H1 (cell line): ENCODE measurements at regions not wholly inside any gene's neighbourhood (a gene's known extent, or its start where the extent isn't known, plus 50 kb on each side); places are given as distances from the start of the nearest gene placed in this dataset.

Source experiments
- CTCF ChIA-PET: fragments of 300-600 bp; sonication (Branson Sonifier 250); formaldehyde crosslinking; loops from one replicate; lab custom pipeline; 2021; ENCODE audit not compliant: partially characterized antibody; lab: Charles Lee
- POLR2A ChIA-PET: fragments of 300-600 bp; sonication (Branson Sonifier 250); formaldehyde crosslinking; loops from one replicate; lab custom pipeline; 2021; ENCODE audit warnings: inconsistent platforms; ENCODE audit not compliant: partially characterized antibody; lab: Charles Lee
- DNase-seq, 2 experiments: peaks; one replicate each; pipeline versions ENCODE4 v3.0.0 to v3.0.0-alpha.2; 2010 to 2022; ENCODE audit warnings: low spot score in 2 of 2, low read depth in 1 of 2, mixed read lengths in 1 of 2
- FAIRE-seq: peaks from 2 replicates; lab custom pipeline; 2011; peaks lifted over from hg19 to GRCh38; lab: Jason Lieb, UNC
- H2AFZ ChIP-seq: 2 replicates; pipeline ENCODE4 v1.8.1; 2012; ENCODE audit warnings: low read length, inconsistent platforms
- H2AK5ac ChIP-seq: 2 replicates; pipeline ENCODE4 v1.6.1; 2013; ENCODE audit warnings: low read depth, low read length
- H2BK120ac ChIP-seq: replicated peaks from 2 replicates; pipeline ENCODE3; 2013; ENCODE audit warnings: low read depth, low read length, inconsistent platforms
- H2BK12ac ChIP-seq: 2 replicates; pipeline ENCODE4 v1.6.1; 2013; ENCODE audit warnings: low read depth, low read length
- H2BK15ac ChIP-seq: 2 replicates; pipeline ENCODE4 v1.6.1; 2013; ENCODE audit warnings: low read length
- H2BK20ac ChIP-seq: 2 replicates; pipeline ENCODE4 v1.6.1; 2013; ENCODE audit warnings: low read length
- H2BK5ac ChIP-seq: 2 replicates; pipeline ENCODE4 v1.6.1; 2013; ENCODE audit warnings: low read depth, low read length
- H3K14ac ChIP-seq: 2 replicates; pipeline ENCODE4 v1.6.1; 2013; ENCODE audit warnings: inconsistent platforms; ENCODE audit not compliant: insufficient read length
- H3K18ac ChIP-seq: 2 replicates; pipeline ENCODE4 v1.6.1; 2013; ENCODE audit warnings: low read length; ENCODE audit errors: extremely low read depth
- H3K23ac ChIP-seq: 2 replicates; pipeline ENCODE4 v1.6.1; 2013; ENCODE audit warnings: inconsistent platforms; ENCODE audit not compliant: insufficient read length
- H3K23me2 ChIP-seq: 2 replicates; pipeline ENCODE4 v1.6.1; 2013; ENCODE audit warnings: low read depth, low read length
- H3K27ac ChIP-seq: 2 replicates; pipeline ENCODE4 v1.6.1; 2011; ENCODE audit warnings: low read depth, low read length, inconsistent platforms
- H3K27me3 ChIP-seq, 4 experiments: replicated peaks in 1 of 4; 1 replicate in 1 of 4; 2 replicates in 3 of 4; pipeline versions ENCODE4 v1.6.1 to v1.8.1; 2011 to 2013; ENCODE audit warnings: low read length in 3 of 4, mild to moderate bottlenecking in 3 of 4, inconsistent platforms in 2 of 4, mixed read lengths in 2 of 4, moderate library complexity in 1 of 4; ENCODE audit not compliant: control insufficient read depth in 3 of 4, insufficient read depth in 3 of 4; ENCODE audit errors: extremely low read depth in 1 of 4
- H3K36me3 ChIP-seq, 4 experiments: 2 replicates each; pipeline versions ENCODE4 v1.6.1 to v1.8.1; 2011 to 2013; ENCODE audit warnings: mild to moderate bottlenecking in 4 of 4, low read length in 3 of 4, moderate library complexity in 2 of 4, control low read depth in 1 of 4, inconsistent platforms in 1 of 4; ENCODE audit not compliant: insufficient read depth in 4 of 4, control insufficient read depth in 2 of 4
- H3K4ac ChIP-seq: replicated peaks from 2 replicates; pipeline ENCODE3; 2013; ENCODE audit warnings: low read length, low read depth, mixed read lengths, inconsistent platforms; ENCODE audit not compliant: insufficient read length
- H3K4me1 ChIP-seq, 4 experiments: replicated peaks in 1 of 4; 1 replicate in 1 of 4; 2 replicates in 3 of 4; pipeline versions ENCODE4 v1.6.1 to v1.8.1; 2011 to 2013; ENCODE audit warnings: low read length in 3 of 4, inconsistent platforms in 2 of 4, mixed read lengths in 1 of 4; ENCODE audit not compliant: insufficient read depth in 4 of 4, control insufficient read depth in 3 of 4
- H3K4me2 ChIP-seq, 2 experiments: 2 replicates each; pipeline versions ENCODE4 v1.6.1 to v1.8.1; 2011 to 2013; ENCODE audit warnings: low read depth in 2 of 2, low read length in 2 of 2, control low read depth in 1 of 2, inconsistent platforms in 1 of 2, mild to moderate bottlenecking in 1 of 2; ENCODE audit not compliant: insufficient read depth in 1 of 2
- H3K4me3 ChIP-seq, 4 experiments: fragments of 200-600, 300-600 bp in 1 of 4; sonication (generic), shearing (Covaris generic), sonication (Bioruptor Twin) in 1 of 4; 2 replicates each; pipeline versions ENCODE4 v1.5.1 to v1.8.1; 2011 to 2016; ENCODE audit warnings: low read length in 4 of 4, low read depth in 3 of 4, control low read depth in 2 of 4, inconsistent platforms in 2 of 4, mild to moderate bottlenecking in 2 of 4, mixed read lengths in 1 of 4, moderate library complexity in 1 of 4; ENCODE audit not compliant: insufficient read depth in 2 of 4; ENCODE audit errors: extremely low read depth in 1 of 4
- H3K56ac ChIP-seq: replicated peaks from 2 replicates; pipeline ENCODE3; 2013; ENCODE audit warnings: low read depth, mild to moderate bottlenecking, mixed read lengths, low read length, inconsistent platforms; ENCODE audit not compliant: insufficient read length
- H3K79me1 ChIP-seq: 2 replicates; pipeline ENCODE4 v1.6.1; 2013; ENCODE audit warnings: low read depth, low read length, control low read depth
- H3K79me2 ChIP-seq, 2 experiments: 2 replicates each; pipeline versions ENCODE4 v1.6.1 to v1.8.1; 2012 to 2013; ENCODE audit warnings: low read length in 2 of 2, mild to moderate bottlenecking in 2 of 2, inconsistent platforms in 1 of 2; ENCODE audit not compliant: insufficient read depth in 2 of 2, control insufficient read depth in 1 of 2
- H3K9ac ChIP-seq, 4 experiments: replicated peaks in 1 of 4; 1 replicate in 1 of 4; 2 replicates in 3 of 4; pipeline versions ENCODE4 v1.6.1 to v1.8.1; 2011 to 2013; ENCODE audit warnings: low read depth in 3 of 4, low read length in 3 of 4, control low read depth in 2 of 4, mild to moderate bottlenecking in 2 of 4, moderate library complexity in 2 of 4, inconsistent platforms in 1 of 4; ENCODE audit errors: extremely low read depth in 1 of 4
- H3K9me3 ChIP-seq, 2 experiments: 2 replicates each; pipeline versions ENCODE4 v1.6.1 to v1.8.1; 2012 to 2013; ENCODE audit warnings: mild to moderate bottlenecking in 2 of 2, moderate library complexity in 2 of 2, control low read depth in 1 of 2, inconsistent platforms in 1 of 2, low read depth in 1 of 2, low read length in 1 of 2, mixed read lengths in 1 of 2; ENCODE audit not compliant: insufficient read depth in 2 of 2
- H4K20me1 ChIP-seq, 2 experiments: replicated peaks in 1 of 2; 2 replicates each; pipeline versions ENCODE3 to v1.8.1; 2011 to 2013; ENCODE audit warnings: inconsistent platforms in 2 of 2, low read length in 2 of 2, mild to moderate bottlenecking in 1 of 2; ENCODE audit not compliant: insufficient read depth in 2 of 2, control insufficient read depth in 1 of 2
- H4K5ac ChIP-seq: 2 replicates; pipeline ENCODE4 v1.6.1; 2013; ENCODE audit warnings: low read length, low read depth, mixed read lengths, inconsistent platforms; ENCODE audit not compliant: insufficient read length
- H4K8ac ChIP-seq: 2 replicates; pipeline ENCODE4 v1.8.0; 2013; ENCODE audit warnings: mild to moderate bottlenecking, moderate library complexity, low read length, inconsistent platforms; ENCODE audit not compliant: insufficient read depth; ENCODE audit errors: extremely low read depth
- H4K91ac ChIP-seq: replicated peaks from 2 replicates; pipeline ENCODE3; 2013; ENCODE audit warnings: low read length, mixed read lengths, inconsistent platforms; ENCODE audit not compliant: insufficient read length
- ATF3 ChIP-seq: IDR thresholded peaks from 2 replicates; pipeline ENCODE4 v1.6.1; 2011; ENCODE audit warnings: low read depth, mild to moderate bottlenecking, low read length; ENCODE audit not compliant: insufficient read depth
- EGR1 ChIP-seq: IDR thresholded peaks from 2 replicates; pipeline ENCODE4 v1.6.1; 2011; ENCODE audit warnings: low read depth, low read length, borderline replicate concordance
- POU5F1 ChIP-seq: IDR thresholded peaks from 2 replicates; pipeline ENCODE4 v1.6.1; 2011; ENCODE audit warnings: low read depth, mild to moderate bottlenecking, low read length, moderate library complexity
- WGBS, 2 experiments: shearing (Covaris generic) in 1 of 2; methylation state at CpG; one replicate each; pipeline versions ENCODE4 v1.1.6 to v1.1.7; 2013 to 2015; ENCODE audit warnings: low lambda C conversion rate in 2 of 2, mixed read lengths in 2 of 2, inconsistent platforms in 1 of 2, low coverage in 1 of 2, missing lambda C conversion rate in 1 of 2; ENCODE audit not compliant: insufficient replicate concordance in 2 of 2, insufficient coverage in 1 of 2, insufficient read length in 1 of 2; ENCODE audit errors: extremely low coverage in 1 of 2, missing lambda C conversion rate in 1 of 2; 5-methylcytosine and 5-hydroxymethylcytosine counted together

GRCh38 chr4:37763831-37764230 is 62.7 kb upstream of the PGM2 start:
- H3K4me2 ChIP-seq = no peak overlapping the region
- H4K91ac ChIP-seq = no peak overlapping the region
- H3K36me3 ChIP-seq = no peaks in the 10 kb centered on the region
- no peak overlapping the region for H2BK120ac ChIP-seq
- no peak overlapping the region for H3K56ac ChIP-seq
- H2BK5ac ChIP-seq = no peak overlapping the region
- H3K23me2 ChIP-seq = no peaks in the 10 kb centered on the region
- DNase-seq (no peak), FAIRE-seq (no peak)
- H3K23ac ChIP-seq = no peak overlapping the region
- no peak overlapping the region for H4K5ac ChIP-seq
- no peak overlapping the region for H2BK12ac ChIP-seq
- ChIA-PET CTCF (interaction anchor here (0.7 to 2.0 kb wide), 3 partner anchors 38 to 311 kb away, joined by 3 to 5 read pairs (median 3); no protein-coding TSS in a partner anchor), POLR2A (no interaction called here)
- no peaks in the 10 kb centered on the region for H3K79me2 ChIP-seq
- H3K4me1 ChIP-seq = no peaks in the 10 kb centered on the region
- H4K20me1 ChIP-seq = no peaks in the 10 kb centered on the region
- H2AFZ ChIP-seq = no peak overlapping the region
- no peak overlapping the region for H3K4ac ChIP-seq
- H3K18ac ChIP-seq = no peak overlapping the region
- H2BK20ac ChIP-seq = no peak overlapping the region
- no peaks in the 10 kb centered on the region for H3K79me1 ChIP-seq
- H2AK5ac ChIP-seq = no peak overlapping the region
- H3K27me3 ChIP-seq = no peaks in the 10 kb centered on the region
- WGBS, 2 experiments = 86% methylated on average over 4 of the region's 4 CpGs; no CpG with 5 or more reads in 1 of the 2 experiments
- no peak overlapping the region for H3K14ac ChIP-seq
- H3K27ac ChIP-seq = no peak overlapping the region
- H3K9ac ChIP-seq = no peak overlapping the region
- no peak overlapping the region for H2BK15ac ChIP-seq
- no peaks in the 10 kb centered on the region for H3K9me3 ChIP-seq
- H4K8ac ChIP-seq = no peak overlapping the region
- H3K4me3 ChIP-seq = no peak overlapping the region
- no peak for TF ChIP-seq ATF3
- no peak for TF ChIP-seq POU5F1
- TF ChIP-seq EGR1 = no peak
